B cell (primary cell): ENCODE measurements at regions not wholly inside any gene's neighbourhood (a gene's known extent, or its start where the extent isn't known, plus 50 kb on each side); places are given as distances from the start of the nearest gene placed in this dataset.

Experiments
- ATAC-seq: fragments of 200-7000 bp; cut with Tn5 transposase; one replicate; pipeline ENCODE4 v1.10.0; 2021; ENCODE audit warnings: low read depth, mild to moderate bottlenecking, moderate number of reproducible peaks, moderate library complexity
- CTCF ChIA-PET: fragments of 350-600 bp; sonication (Branson Sonifier 250); formaldehyde crosslinking; loops from one replicate; lab custom pipeline; 2021; ENCODE audit warnings: antibody characterized with exemption, inconsistent platforms; lab: Charles Lee
- POLR2A ChIA-PET: fragments of 350-600 bp; sonication (Branson Sonifier 250); formaldehyde crosslinking; loops from one replicate; lab custom pipeline; 2021; ENCODE audit warnings: antibody characterized with exemption; lab: Charles Lee
- DNase-seq: peaks from one replicate; pipeline ENCODE4 v3.0.0; 2013
- H2AFZ ChIP-seq: 2 replicates; pipeline ENCODE4 v1.6.1; 2012; ENCODE audit warnings: mild to moderate bottlenecking, low read depth, low read length; ENCODE audit not compliant: insufficient read depth, poor library complexity, severe bottlenecking
- H3K27ac ChIP-seq, 2 donors: 1 replicate in 1 of 2; 2 replicates in 1 of 2; pipeline ENCODE4 v1.5.1; 2012 to 2013; ENCODE audit warnings: low read length in 2 of 2, mild to moderate bottlenecking in 2 of 2, moderate library complexity in 1 of 2
- H3K27me3 ChIP-seq, 4 experiments: fragments of 200-600 bp in 1 of 4; sonication (generic) in 1 of 4; replicated peaks in 1 of 4; 1 replicate in 2 of 4; 2 replicates in 2 of 4; pipeline versions ENCODE4 v1.6.1 to v1.7.0; 2013 to 2016; ENCODE audit warnings: low read length in 3 of 4, mild to moderate bottlenecking in 2 of 4, mixed read lengths in 1 of 4, moderate library complexity in 1 of 4; ENCODE audit not compliant: insufficient read depth in 4 of 4, control insufficient read depth in 3 of 4; ENCODE audit errors: control extremely low read depth in 1 of 4
- H3K36me3 ChIP-seq, 2 experiments: replicated peaks in 1 of 2; 1 replicate in 1 of 2; 2 replicates in 1 of 2; pipeline versions ENCODE4 v1.6.1 to v1.7.1; 2013; ENCODE audit warnings: low read length in 1 of 2; ENCODE audit not compliant: insufficient read depth in 2 of 2, control insufficient read depth in 1 of 2; ENCODE audit errors: control extremely low read depth in 1 of 2, extremely low read depth in 1 of 2
- H3K4me1 ChIP-seq, 2 donors: fragments of 200-600 bp in 1 of 2; sonication (generic) in 1 of 2; 1 replicate in 1 of 2; 2 replicates in 1 of 2; pipeline versions ENCODE4 v1.5.1 to v1.6.1; 2013 to 2017; ENCODE audit warnings: low read length in 2 of 2; ENCODE audit not compliant: control insufficient read depth in 2 of 2, insufficient read depth in 2 of 2
- H3K4me2 ChIP-seq: replicated peaks from 2 replicates; pipeline ENCODE3; 2012; ENCODE audit warnings: mild to moderate bottlenecking, low read depth, low read length; ENCODE audit not compliant: poor library complexity, severe bottlenecking
- H3K4me3 ChIP-seq, 5 experiments: fragments of 200-600 bp in 1 of 5; sonication (generic) in 1 of 5; 1 replicate in 3 of 5; 2 replicates in 2 of 5; pipeline versions ENCODE4 v1.5.1 to v1.7.0; 2011 to 2016; ENCODE audit warnings: low read length in 4 of 5, mild to moderate bottlenecking in 4 of 5, low read depth in 2 of 5, control low read depth in 1 of 5, moderate library complexity in 1 of 5; ENCODE audit not compliant: insufficient read depth in 1 of 5; ENCODE audit errors: control extremely low read depth in 1 of 5, extremely low read depth in 1 of 5
- H3K79me2 ChIP-seq: fragments of 200-600 bp; sonication (generic); one replicate; pipeline ENCODE4 v1.6.0; 2016; ENCODE audit warnings: low read length; ENCODE audit not compliant: control insufficient read depth, insufficient read depth
- H3K9ac ChIP-seq: fragments of 200-600 bp; sonication (generic); 2 replicates; pipeline ENCODE4 v1.6.1; 2017; ENCODE audit warnings: mild to moderate bottlenecking, low read length, moderate library complexity
- H3K9me3 ChIP-seq, 3 donors: one replicate each; pipeline versions ENCODE4 v1.6.1 to v1.7.1; 2013; ENCODE audit warnings: low read length in 2 of 3; ENCODE audit not compliant: control insufficient read depth in 2 of 3, insufficient read depth in 1 of 3; ENCODE audit errors: control extremely low read depth in 1 of 3
- H4K20me1 ChIP-seq: 2 replicates; pipeline ENCODE4 v1.6.0; 2012; ENCODE audit warnings: mild to moderate bottlenecking, low read length; ENCODE audit not compliant: insufficient read depth, control insufficient read depth, poor library complexity, severe bottlenecking
- H3K27ac Mint-ChIP-seq: one replicate; pipeline ENCODE4 v1.8.0; 2021; ENCODE audit warnings: mixed read lengths
- H3K27me3 Mint-ChIP-seq: one replicate; pipeline ENCODE4 v1.8.0; 2021; ENCODE audit warnings: mixed read lengths
- H3K4me1 Mint-ChIP-seq: one replicate; pipeline ENCODE4 v1.8.0; 2021; ENCODE audit warnings: mixed read lengths
- H3K4me3 Mint-ChIP-seq: one replicate; pipeline ENCODE4 v1.8.0; 2021; ENCODE audit warnings: mixed read lengths
- H3K9me3 Mint-ChIP-seq: one replicate; pipeline ENCODE4 v1.8.0; 2022; ENCODE audit warnings: mixed read lengths; ENCODE audit not compliant: insufficient read depth
- EZH2 ChIP-seq: IDR thresholded peaks from 2 replicates; pipeline ENCODE4 v1.6.1; 2012; ENCODE audit warnings: borderline replicate concordance, low read depth, mild to moderate bottlenecking, moderate library complexity, low read length; ENCODE audit not compliant: insufficient read depth, poor library complexity, severe bottlenecking
- WGBS: methylation state at CpG from one replicate; pipeline ENCODE4 v1.1.5; 2013; ENCODE audit warnings: missing lambda C conversion rate; ENCODE audit not compliant: insufficient coverage; 5-methylcytosine and 5-hydroxymethylcytosine counted together
- intact Hi-C: fragments of 100-400 bp; cut with micrococcal nuclease; formaldehyde crosslinking; loops from one replicate; pipeline ENCODE4 v1.10.0; 2022
- TF ChIP-seq, protein P1 (sequence below): fragments of 200-600 bp; IDR thresholded peaks from one replicate; pipeline ENCODE4 v1.8.0; 2022; ENCODE audit warnings: antibody characterized with exemption, mild to moderate bottlenecking

DNA sequence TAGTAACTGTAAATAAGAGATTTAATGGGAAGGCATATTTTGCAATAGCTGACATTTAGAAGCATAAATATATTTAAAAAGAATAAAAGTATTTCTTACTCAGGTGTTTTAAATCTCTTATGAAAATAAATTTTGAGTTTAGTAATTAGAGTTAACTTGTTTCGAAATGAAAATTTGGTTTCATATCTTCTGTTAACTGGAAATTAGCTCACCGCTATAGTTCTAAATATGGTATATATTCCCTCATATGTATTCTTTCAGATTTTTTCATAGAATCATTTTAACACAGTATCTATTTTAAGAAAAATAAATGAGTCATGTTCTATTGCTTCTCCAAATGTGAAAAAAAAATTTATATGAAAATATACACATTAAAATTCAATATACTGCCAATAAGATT lies 434.1 kb downstream of the DTWD2 start:
- H3K4me2 ChIP-seq, result no peak overlapping the region
- Mint-ChIP-seq H3K9me3 (no peaks in the 10 kb centered on the region), H3K4me3 (no peak overlapping the region), H3K27me3 (no peaks in the 10 kb centered on the region), H3K4me1 (no peaks in the 10 kb centered on the region), H3K27ac (no peak overlapping the region)
- TF ChIP-seq EZH2, result no peak
- TF ChIP-seq, protein P1, sequence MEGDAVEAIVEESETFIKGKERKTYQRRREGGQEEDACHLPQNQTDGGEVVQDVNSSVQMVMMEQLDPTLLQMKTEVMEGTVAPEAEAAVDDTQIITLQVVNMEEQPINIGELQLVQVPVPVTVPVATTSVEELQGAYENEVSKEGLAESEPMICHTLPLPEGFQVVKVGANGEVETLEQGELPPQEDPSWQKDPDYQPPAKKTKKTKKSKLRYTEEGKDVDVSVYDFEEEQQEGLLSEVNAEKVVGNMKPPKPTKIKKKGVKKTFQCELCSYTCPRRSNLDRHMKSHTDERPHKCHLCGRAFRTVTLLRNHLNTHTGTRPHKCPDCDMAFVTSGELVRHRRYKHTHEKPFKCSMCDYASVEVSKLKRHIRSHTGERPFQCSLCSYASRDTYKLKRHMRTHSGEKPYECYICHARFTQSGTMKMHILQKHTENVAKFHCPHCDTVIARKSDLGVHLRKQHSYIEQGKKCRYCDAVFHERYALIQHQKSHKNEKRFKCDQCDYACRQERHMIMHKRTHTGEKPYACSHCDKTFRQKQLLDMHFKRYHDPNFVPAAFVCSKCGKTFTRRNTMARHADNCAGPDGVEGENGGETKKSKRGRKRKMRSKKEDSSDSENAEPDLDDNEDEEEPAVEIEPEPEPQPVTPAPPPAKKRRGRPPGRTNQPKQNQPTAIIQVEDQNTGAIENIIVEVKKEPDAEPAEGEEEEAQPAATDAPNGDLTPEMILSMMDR, result no peak
- H3K9ac ChIP-seq, result no peak overlapping the region
- no CpG with 5 or more reads among the region's 2 CpGs for WGBS
- H3K9me3 ChIP-seq, result no peaks in the 10 kb centered on the region
- no peaks in the 10 kb centered on the region for H3K36me3 ChIP-seq
- intact Hi-C loops, result no loop called here
- no peaks in the 10 kb centered on the region for H3K79me2 ChIP-seq
- no peak for DNase-seq
- POLR2A ChIA-PET, result no interaction called here
- H3K27ac ChIP-seq, result no peak overlapping the region
- ATAC-seq, result no peak
- H3K4me1 ChIP-seq, result no peaks in the 10 kb centered on the region
- CTCF ChIA-PET, result no interaction called here
- H3K27me3 ChIP-seq, result no peaks in the 10 kb centered on the region
- H2AFZ ChIP-seq, result no peak overlapping the region
- no peak overlapping the region for H3K4me3 ChIP-seq
- H4K20me1 ChIP-seq, result no peaks in the 10 kb centered on the region

DNA sequence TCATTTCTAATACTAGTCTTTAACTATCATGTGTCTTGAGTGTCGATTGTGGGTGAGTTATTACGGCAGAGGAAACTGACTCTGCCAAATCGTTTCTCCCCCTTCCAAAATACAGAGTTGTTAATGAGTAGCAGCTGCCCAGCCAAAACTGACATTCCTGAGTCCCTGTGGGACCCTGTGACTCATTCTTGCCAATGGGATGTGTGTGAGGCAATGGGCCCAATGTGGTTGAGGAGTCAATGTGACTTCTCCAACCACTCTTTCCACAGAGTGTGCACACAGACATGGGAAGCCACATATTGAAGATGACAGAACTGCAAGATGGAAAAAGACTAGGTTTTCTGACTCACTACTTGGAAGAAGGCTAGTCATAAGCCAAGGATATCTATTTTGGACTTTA lies 434.7 kb downstream of the DTWD2 start:
- intact Hi-C loops, result no loop called here
- no peaks in the 10 kb centered on the region for H3K4me1 ChIP-seq
- H3K4me2 ChIP-seq, result no peak overlapping the region
- no CpG with 5 or more reads among the region's 3 CpGs for WGBS
- Mint-ChIP-seq H3K4me1 (no peaks in the 10 kb centered on the region), H3K27me3 (no peaks in the 10 kb centered on the region), H3K9me3 (no peaks in the 10 kb centered on the region), H3K4me3 (no peak overlapping the region), H3K27ac (no peak overlapping the region)
- no peak overlapping the region for H3K9ac ChIP-seq
- no peak overlapping the region for H3K4me3 ChIP-seq
- TF ChIP-seq, protein P1, result no peak
- no peak for TF ChIP-seq EZH2
- H3K27ac ChIP-seq, result no peak overlapping the region
- H3K27me3 ChIP-seq, result no peaks in the 10 kb centered on the region
- CTCF ChIA-PET, result no interaction called here
- POLR2A ChIA-PET, result no interaction called here
- no peaks in the 10 kb centered on the region for H3K9me3 ChIP-seq
- H2AFZ ChIP-seq, result no peak overlapping the region
- H3K36me3 ChIP-seq, result no peaks in the 10 kb centered on the region
- no peaks in the 10 kb centered on the region for H4K20me1 ChIP-seq
- no peaks in the 10 kb centered on the region for H3K79me2 ChIP-seq
- ATAC-seq (no peak), DNase-seq (no peak)
